HepG2 (cell line): ENCODE measurements at regions not wholly inside any gene's neighbourhood (a gene's known extent, or its start where the extent isn't known, plus 50 kb on each side); places are given as distances from the start of the nearest gene placed in this dataset.

Experiments
- ATAC-seq: fragments of 200-7000 bp; cut with Tn5 transposase; 3 replicates; pipeline ENCODE4 v1.9.1; 2020; ENCODE audit warnings: mild to moderate bottlenecking, moderate library complexity
- BruUV-seq: library from RNA; stranded (reverse); fragments of 400-500 nt; replicated peaks from 2 replicates; lab custom pipeline; 2021; lab: Mats Ljungman, UMichigan
- CTCF ChIA-PET: fragments of 300-600 bp; formaldehyde crosslinking; extraction: SDS; loops from one replicate; lab custom pipeline; 2021; ENCODE audit warnings: low total read pairs, inconsistent platforms, low intra/inter-chr PET ratio; lab: Yijun Ruan, JAX
- POLR2A ChIA-PET: fragments of 350-600 bp; sonication (Branson Sonifier 250); formaldehyde crosslinking; loops from one replicate; lab custom pipeline; 2020; ENCODE audit warnings: antibody characterized with exemption, inconsistent platforms; lab: Yijun Ruan, JAX
- DNase-seq: peaks from one replicate; pipeline ENCODE4 v3.0.0-alpha.2; 2015; ENCODE audit warnings: low spot score
- FAIRE-seq: peaks from 3 replicates; lab custom pipeline; 2011; peaks lifted over from hg19 to GRCh38; lab: Jason Lieb, UNC
- H2AFZ ChIP-seq: one replicate; pipeline ENCODE4 v1.6.1; 2011; ENCODE audit warnings: low read length, inconsistent platforms
- H3K27ac ChIP-seq: fragments of 300-600 bp; 3 replicates; pipeline ENCODE4 v1.8.0; 2011; ENCODE audit warnings: mixed run types, mild to moderate bottlenecking, mixed read lengths, low read length, inconsistent platforms; ENCODE audit not compliant: insufficient read depth; ENCODE audit errors: extremely low read length
- H3K27me3 ChIP-seq, 2 experiments: fragments of 200-600 bp in 1 of 2; 2 replicates in 1 of 2; 3 replicates in 1 of 2; pipeline versions ENCODE4 v1.6.0 to v1.8.0; 2011; ENCODE audit warnings: low read length in 2 of 2, mild to moderate bottlenecking in 2 of 2, moderate library complexity in 2 of 2, inconsistent platforms in 1 of 2; ENCODE audit not compliant: insufficient read depth in 2 of 2, control insufficient read depth in 1 of 2
- H3K36me3 ChIP-seq, 2 experiments: fragments of 200-600 bp in 1 of 2; replicated peaks in 1 of 2; 2 replicates in 1 of 2; 3 replicates in 1 of 2; pipeline versions ENCODE4 v1.5.1 to v1.8.0; 2011; ENCODE audit warnings: low read length in 2 of 2, inconsistent platforms in 1 of 2; ENCODE audit not compliant: insufficient read depth in 2 of 2, control insufficient read depth in 1 of 2
- H3K4me1 ChIP-seq: 2 replicates; pipeline ENCODE4 v1.5.1; 2012; ENCODE audit warnings: low read length, inconsistent platforms; ENCODE audit not compliant: insufficient read depth
- H3K4me2 ChIP-seq: 2 replicates; pipeline ENCODE4 v1.6.0; 2011; ENCODE audit warnings: low read depth, low read length, inconsistent platforms
- H3K4me3 ChIP-seq, 3 experiments: fragments of 200-600 bp in 1 of 3; sonication (generic), shearing (Covaris generic) in 1 of 3; replicated peaks in 1 of 3; 2 replicates each; pipeline ENCODE4 v1.5.1; 2011 to 2016; ENCODE audit warnings: low read length in 3 of 3, inconsistent platforms in 2 of 3, low read depth in 2 of 3, mild to moderate bottlenecking in 2 of 3, control low read depth in 1 of 3, mixed read lengths in 1 of 3; ENCODE audit not compliant: insufficient read depth in 1 of 3
- H3K79me2 ChIP-seq: one replicate; pipeline ENCODE4 v1.6.1; 2011; ENCODE audit warnings: low read length, inconsistent platforms; ENCODE audit not compliant: insufficient read depth
- H3K9ac ChIP-seq: 2 replicates; pipeline ENCODE4 v1.6.0; 2011; ENCODE audit warnings: mild to moderate bottlenecking, low read depth, low read length, inconsistent platforms; ENCODE audit not compliant: insufficient read depth
- H3K9me3 ChIP-seq: 2 replicates; pipeline ENCODE4 v1.5.1; 2012; ENCODE audit warnings: mild to moderate bottlenecking, low read length
- H4K20me1 ChIP-seq: 2 replicates; pipeline ENCODE4 v1.6.0; 2011; ENCODE audit warnings: inconsistent platforms, mild to moderate bottlenecking, low read length, moderate library complexity; ENCODE audit not compliant: insufficient read depth
- ARNT ChIP-seq: fragments of 450-650 bp; IDR thresholded peaks from 2 replicates; pipeline ENCODE4 v1.6.1; 2017
- E2F1 ChIP-seq: sonication (generic); formaldehyde crosslinking; IDR thresholded peaks from 2 replicates; pipeline ENCODE4 v1.5.0; 2020; ENCODE audit warnings: missing genetic modification reagents
- EZH2 ChIP-seq: conservative IDR thresholded peaks from 2 replicates; pipeline ENCODE4 v1.6.1; 2012; ENCODE audit warnings: mild to moderate bottlenecking, low read depth, low read length, moderate library complexity
- HDAC1 ChIP-seq: sonication (generic); formaldehyde crosslinking; IDR thresholded peaks from 2 replicates; pipeline ENCODE4 v1.5.1; 2020; ENCODE audit warnings: mild to moderate bottlenecking, missing genetic modification reagents
- MED8 ChIP-seq: sonication (generic); formaldehyde crosslinking; IDR thresholded peaks from 2 replicates; pipeline ENCODE4 v1.8.1; 2023; ENCODE audit warnings: mild to moderate bottlenecking, missing genetic modification reagents; ENCODE audit not compliant: insufficient replicate concordance
- NFKBIZ ChIP-seq: IDR thresholded peaks from 2 replicates; pipeline ENCODE4 v1.6.1; 2018; ENCODE audit warnings: missing genetic modification reagents, missing compliant biosample characterization
- TFE3 ChIP-seq: IDR thresholded peaks from 2 replicates; pipeline ENCODE4 v1.6.1; 2016
- TGIF2 ChIP-seq: IDR thresholded peaks from 2 replicates; pipeline ENCODE4 v1.6.1; 2016; ENCODE audit warnings: control low read depth, missing compliant biosample characterization
- XRCC5 ChIP-seq: fragments of 200-400 bp; formaldehyde crosslinking; optimal IDR thresholded peaks from 2 replicates; pipeline ENCODE3; 2017; ENCODE audit warnings: mild to moderate bottlenecking, low read length
- ZFP41 ChIP-seq: sonication (generic); formaldehyde crosslinking; IDR thresholded peaks from 2 replicates; pipeline ENCODE4 v1.4.0; 2020; ENCODE audit warnings: mild to moderate bottlenecking, missing genetic modification reagents, borderline replicate concordance
- ZNF230 ChIP-seq: sonication (generic); formaldehyde crosslinking; IDR thresholded peaks from 2 replicates; pipeline ENCODE4 v1.4.0; 2020; ENCODE audit warnings: mild to moderate bottlenecking, missing genetic modification reagents
- ZNF33B ChIP-seq: sonication (generic); formaldehyde crosslinking; IDR thresholded peaks from 2 replicates; pipeline ENCODE4 v1.5.1; 2020; ENCODE audit warnings: mild to moderate bottlenecking, missing genetic modification reagents
- ZNF431 ChIP-seq: sonication (generic); formaldehyde crosslinking; IDR thresholded peaks from 2 replicates; pipeline ENCODE4 v1.9.0; 2022; ENCODE audit warnings: missing genetic modification reagents, low read depth, mild to moderate bottlenecking, borderline replicate concordance
- ZNF629 ChIP-seq: sonication (generic); formaldehyde crosslinking; conservative IDR thresholded peaks from 2 replicates; pipeline ENCODE4 v1.5.0; 2020; ENCODE audit warnings: missing genetic modification reagents
- WGBS: methylation state at CpG from one replicate; pipeline ENCODE4 v1.1.6; 2017; ENCODE audit warnings: low lambda C conversion rate; 5-methylcytosine and 5-hydroxymethylcytosine counted together
- in situ Hi-C: cut with HindIII; loops from 2 replicates; pipeline ENCODE4 v1.10.0; 2017; ENCODE audit warnings: low pct_unique_long_range_greater_than_20kb; ENCODE audit not compliant: extremely low pct_ligation_motif_present
- intact Hi-C: fragments of 100-400 bp; cut with micrococcal nuclease; formaldehyde crosslinking; loops from one replicate; pipeline ENCODE4 v1.10.0; 2022; ENCODE audit not compliant: unreplicated experiment

GRCh38 chr11:95650276-95650675 is 139.3 kb downstream of the FAM76B start:
- no peak for ATAC-seq
- H3K4me2 ChIP-seq: no peak overlapping the region
- intact Hi-C loops: no loop called here
- H3K27ac ChIP-seq: no peak overlapping the region
- DNase-seq: no peak
- H3K9ac ChIP-seq: no peak overlapping the region
- H3K4me1 ChIP-seq: no peaks in the 10 kb centered on the region
- H3K4me3 ChIP-seq: no peak overlapping the region
- H3K36me3 ChIP-seq: no peaks in the 10 kb centered on the region
- H3K79me2 ChIP-seq: no peaks in the 10 kb centered on the region
- no peaks in the 10 kb centered on the region for H3K9me3 ChIP-seq
- TF ChIP-seq ZFP41 (CRISPR knock-in tag): no peak
- TF ChIP-seq MED8: no peak
- TF ChIP-seq ZNF629: no peak
- no peak for TF ChIP-seq ZNF431 (CRISPR knock-in tag)
- no peak for TF ChIP-seq EZH2
- TF ChIP-seq ARNT: no peak
- TF ChIP-seq XRCC5: no peak
- no peak for TF ChIP-seq ZNF33B (CRISPR knock-in tag)
- TF ChIP-seq TGIF2 (CRISPR knock-in tag): no peak
- no peak for TF ChIP-seq ZNF230
- no peak for TF ChIP-seq NFKBIZ (CRISPR knock-in tag)
- no peak for TF ChIP-seq HDAC1
- TF ChIP-seq E2F1: no peak
- TF ChIP-seq TFE3 (CRISPR knock-in tag): no peak
- TF ChIP-seq, all 625 proteins: peak for 0
- ChIA-PET CTCF (no interaction called here), POLR2A (no interaction called here)
- 3% methylated on average over 1 of the region's 1 CpG for WGBS
- Histone ChIP-seq H4K20me1 (no peaks in the 10 kb centered on the region), H2AFZ (no peak overlapping the region), H3K27me3 (no peaks in the 10 kb centered on the region; a peak in 1 of 5 replicates)
- no TSS peak for BruUV-seq
- in situ Hi-C loops: no loop called here
- FAIRE-seq: no peak
